UCSD-AML1 (cell line): ENCODE measurements at regions not wholly inside any gene's neighbourhood (a gene's known extent, or its start where the extent isn't known, plus 50 kb on each side); places are given as distances from the start of the nearest gene placed in this dataset.

ENCODE experiments used
- DNase-seq: peaks from one replicate; lab custom pipeline; 2025; ENCODE audit not compliant: unreplicated experiment; lab: John Stamatoyannopoulos, UW

DNA sequence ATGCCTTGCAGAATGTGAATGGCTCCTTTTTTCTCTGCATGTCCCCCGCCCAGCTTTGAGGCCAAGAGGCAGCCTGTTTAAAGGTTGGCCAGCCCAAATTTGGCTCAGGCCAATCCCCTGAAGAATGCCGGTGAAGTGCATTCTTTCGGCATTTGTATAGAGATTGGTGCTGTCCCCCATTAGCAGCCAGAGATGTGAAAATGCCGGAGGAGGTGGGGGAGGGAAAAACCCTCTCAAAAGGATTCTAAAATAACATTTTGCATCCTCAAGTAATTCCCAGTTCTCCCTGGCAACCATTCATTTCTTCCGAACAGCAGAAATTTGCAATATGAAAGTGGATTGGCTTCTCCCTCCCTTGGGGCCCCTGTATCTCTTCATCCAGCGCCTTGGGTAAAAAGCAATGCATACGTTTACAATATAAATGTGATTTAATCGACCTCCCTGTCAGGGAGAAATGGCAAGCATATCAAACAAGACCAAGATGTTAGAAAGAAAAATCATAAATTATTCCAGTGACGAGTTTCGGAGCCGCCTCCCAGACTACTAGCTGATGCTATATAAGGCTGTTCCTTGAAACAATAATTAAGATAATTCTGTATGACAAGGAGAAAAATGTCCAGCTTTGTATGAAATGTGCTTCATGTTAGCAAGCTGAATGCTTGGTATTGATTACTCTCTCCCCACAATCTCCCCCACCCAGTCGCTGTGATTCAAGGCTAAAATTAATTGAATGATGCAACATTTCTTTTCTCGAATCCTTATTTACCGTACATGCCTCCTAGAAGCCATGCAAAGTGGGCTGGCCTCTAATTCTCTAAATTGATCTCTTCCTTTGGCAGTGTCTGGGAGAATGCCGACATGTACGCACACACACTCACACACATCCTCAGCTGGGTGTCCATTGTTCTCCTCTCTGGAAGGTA lies 323.7 kb downstream of the RPS24 start:
- DNase-seq: no peak

DNA sequence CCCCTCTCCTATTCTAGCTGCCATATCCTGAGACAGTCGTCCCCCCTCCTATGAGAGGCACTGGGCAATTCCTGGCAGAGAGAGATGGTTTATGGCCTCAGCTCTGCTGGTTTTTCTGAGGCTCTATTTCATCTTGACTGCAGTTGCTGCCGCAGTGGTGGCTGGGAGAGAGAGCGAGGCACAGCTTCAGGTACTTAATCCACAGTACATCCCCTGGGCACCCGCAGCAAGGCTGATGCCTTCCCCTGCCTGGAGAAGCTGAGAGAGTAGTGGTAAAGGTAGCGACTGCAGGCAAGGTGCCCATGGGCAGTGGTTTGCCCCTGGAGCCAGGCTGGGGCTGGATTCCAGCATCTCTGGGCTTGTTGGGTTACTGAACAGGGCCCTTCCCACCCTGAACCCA lies 324.7 kb downstream of the RPS24 start:
- DNase-seq: no peak

DNA sequence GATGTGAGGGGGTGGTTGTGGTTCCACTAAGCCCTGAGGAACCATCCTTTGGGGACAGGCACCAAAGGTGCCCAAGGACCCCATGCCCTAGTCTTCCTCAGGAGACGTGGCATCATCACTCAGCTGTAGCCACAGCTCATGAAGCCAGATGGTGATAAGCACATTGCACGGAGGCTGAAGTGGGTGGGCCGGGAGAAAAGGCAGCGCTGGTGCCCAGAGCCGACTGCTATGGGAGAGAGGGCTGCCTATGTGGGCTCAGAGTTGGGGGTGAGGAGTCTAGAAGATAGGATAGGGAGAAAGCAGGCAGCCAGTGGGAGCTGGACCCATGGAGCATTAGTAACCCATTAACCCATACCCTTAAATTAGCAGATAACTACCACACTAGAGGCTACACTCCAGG lies 325.3 kb downstream of the RPS24 start:
- DNase-seq: no peak

DNA sequence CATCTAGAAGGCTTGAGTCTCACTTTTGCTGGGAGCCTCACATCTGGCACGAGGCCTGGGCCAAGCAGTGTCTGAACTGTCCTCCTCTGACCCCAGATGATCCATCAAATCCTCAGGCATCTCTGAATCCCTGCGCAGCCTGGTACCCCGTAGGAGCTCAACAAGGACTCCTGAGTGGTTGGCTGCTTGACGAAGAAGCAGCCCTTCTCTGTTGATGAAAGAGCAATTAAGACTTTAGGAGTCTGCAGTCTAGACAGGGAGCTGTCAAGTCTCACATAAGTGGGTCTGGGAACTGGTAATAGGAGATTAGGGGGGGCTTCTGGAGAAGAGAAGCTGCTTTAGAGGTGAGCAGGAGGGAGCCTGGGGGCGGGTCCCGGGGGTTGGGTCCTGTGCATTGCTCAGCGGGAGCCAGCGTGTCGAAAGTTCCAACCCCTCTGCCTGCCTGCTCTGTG lies 326.0 kb downstream of the RPS24 start:
- no peak for DNase-seq

DNA sequence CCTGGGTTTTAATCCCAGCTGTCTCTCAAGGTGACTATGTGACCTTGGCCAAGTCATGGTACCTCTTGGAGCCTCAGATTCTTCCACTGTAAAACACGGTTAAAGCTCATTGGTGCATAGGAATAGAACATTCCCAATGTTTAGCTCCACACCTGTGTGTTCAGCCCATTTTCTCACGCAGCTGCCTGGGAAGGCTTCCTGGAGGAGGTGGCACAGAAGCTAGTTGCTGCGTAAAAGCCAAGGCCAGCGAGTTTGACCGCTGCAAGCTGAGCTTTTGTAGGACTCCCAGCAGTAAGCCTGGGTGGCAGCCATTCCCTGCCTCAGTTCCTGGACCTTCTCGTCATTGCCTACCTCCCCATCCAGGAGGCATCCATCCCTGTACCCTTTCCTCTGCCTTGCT lies 326.6 kb downstream of the RPS24 start:
- DNase-seq: no peak

DNA sequence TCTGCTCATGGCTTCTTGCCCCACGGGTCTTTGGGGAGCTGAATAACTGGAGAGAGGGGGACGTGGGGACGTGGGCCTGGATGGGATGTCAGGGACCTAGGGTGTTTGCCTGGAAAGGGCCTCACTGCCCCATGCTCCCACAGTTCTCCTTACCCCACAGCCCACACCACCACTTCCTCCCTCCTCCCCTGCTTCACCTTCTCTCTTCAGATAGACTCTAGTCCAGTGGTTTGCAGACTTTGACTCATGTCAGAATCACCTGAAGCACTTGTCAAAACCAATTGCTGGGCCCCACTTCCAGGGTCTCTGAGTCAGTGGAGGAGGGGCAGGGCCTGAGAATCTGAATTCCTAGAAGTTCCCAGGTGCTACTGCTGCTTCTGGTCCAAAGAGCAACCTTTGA lies 327.4 kb downstream of the RPS24 start:
- DNase-seq: peak; percentile 30

DNA sequence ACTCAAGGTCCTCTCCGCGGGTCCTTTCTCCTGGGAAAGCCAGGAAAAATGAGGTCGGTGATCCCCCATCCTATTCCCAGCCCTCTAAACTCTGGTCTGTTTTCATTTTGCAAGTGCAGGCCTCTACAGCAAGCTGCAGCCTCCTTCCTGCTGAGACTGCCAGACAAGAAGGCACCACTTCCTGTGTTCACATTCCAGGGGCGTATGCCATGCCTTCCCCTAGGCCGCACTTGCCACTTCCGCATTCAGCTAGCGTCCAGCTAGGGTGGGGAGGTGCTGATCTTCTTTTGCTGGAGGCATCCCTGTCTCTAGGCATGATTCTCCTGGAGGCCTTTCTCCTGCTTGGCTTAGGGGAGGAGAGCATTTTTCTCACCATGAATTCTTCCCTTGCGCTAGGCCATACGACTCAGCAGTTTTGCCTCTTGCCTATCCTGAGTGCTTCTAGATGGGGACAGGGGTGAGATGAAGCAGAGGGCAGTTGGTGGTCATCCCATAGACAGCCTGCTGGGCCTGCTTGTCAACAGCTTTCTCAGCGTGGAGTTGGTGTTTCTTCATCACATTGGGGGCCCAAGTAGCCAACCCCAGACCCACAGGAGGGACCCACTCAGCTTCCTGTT lies 328.9 kb downstream of the RPS24 start:
- DNase-seq: peak; percentile 80

DNA sequence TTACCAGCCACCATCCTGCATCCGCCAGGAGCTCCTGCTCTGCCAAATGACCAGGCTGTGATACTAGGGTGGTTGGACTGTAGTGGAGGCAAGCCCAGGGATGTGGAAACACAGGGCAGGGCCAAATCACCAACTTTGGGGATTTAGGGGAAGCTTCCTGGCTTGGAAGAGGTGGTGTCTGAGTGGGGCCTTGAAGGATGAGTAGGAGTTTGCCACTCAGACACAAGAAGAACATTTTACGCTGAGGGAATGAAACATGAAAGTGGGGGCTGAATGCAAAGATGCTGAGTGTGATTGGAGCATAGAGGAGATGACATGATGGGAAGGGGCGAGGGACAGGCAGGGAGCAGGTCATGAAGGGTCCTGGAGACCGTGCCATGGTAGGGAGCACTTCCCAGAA lies 329.5 kb downstream of the RPS24 start:
- no peak for DNase-seq

DNA sequence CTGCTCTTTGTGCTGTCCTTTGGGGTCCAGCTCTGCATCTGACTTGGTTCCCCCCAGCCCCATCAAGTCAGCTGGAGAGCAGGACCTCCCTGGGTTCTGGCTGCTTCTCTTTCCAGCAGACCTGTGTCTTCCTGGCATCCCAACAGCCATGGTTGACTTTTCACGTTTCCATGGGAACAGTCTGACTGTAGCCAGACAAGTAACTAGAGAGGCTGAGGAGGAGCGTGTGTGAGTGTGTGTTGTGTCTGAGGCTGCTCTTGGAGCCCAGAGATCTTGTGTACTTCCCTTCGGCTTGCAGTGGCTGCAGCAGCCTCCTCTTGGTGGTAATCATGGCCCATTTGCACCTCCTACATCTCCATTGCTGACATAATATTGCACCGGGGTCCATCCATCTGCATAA lies 332.0 kb downstream of the RPS24 start:
- DNase-seq: no peak

DNA sequence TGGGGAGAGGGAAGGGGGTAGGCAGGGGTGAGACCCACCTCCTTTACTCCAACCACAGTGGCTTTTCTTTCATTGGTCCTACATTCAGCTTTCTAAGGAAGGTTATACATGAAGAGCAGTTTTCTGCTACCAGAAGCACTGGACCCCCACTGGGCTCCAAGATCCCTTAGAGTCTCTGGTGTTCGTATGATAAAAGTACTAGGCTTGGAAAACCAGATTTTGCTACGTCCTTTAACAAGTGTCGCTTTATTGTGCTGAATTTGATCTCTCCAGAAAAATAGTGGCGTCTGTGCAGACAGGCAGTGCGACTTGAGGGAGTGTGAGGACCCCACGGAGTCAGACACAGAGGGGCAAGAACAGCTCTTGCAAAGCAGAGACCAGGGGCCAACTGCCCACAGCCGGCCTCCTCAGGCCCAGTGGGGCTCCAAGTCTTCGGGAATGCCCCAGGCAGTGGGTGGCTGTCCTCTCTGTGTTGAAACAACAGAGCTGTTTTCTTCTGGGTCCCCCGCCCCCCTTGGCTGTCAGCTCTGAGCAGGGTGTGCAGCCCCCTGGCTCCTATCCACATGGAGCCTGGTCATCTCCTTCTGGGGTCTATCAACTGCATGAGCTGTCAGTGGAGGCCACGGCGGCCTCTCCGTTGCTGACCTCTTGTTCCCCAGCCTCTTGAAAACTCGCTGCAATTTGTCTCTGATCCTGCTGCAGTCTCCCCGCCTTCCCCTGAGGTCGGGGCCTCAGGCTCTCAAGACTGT lies 333.2 kb downstream of the RPS24 start:
- no peak for DNase-seq

DNA sequence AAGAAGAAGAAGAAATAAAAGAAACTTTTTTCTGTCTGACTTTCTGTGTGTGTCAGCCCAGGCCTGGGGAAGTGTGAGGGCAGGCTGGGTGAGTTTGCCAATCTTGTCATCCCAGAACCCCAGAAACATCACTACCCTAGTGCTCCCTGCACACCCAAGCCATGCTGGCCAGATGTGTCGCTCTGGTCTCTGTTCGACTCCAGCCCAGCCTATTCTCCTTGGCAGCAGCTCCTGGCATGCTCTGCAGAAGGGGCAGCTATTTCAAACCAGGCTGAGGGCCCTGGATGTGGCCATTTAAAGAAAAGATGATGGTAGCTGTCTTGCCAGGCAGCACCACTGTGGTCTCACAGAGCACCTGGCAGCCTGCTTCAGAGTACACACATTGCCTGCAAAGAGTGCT lies 334.1 kb downstream of the RPS24 start:
- DNase-seq: no peak

DNA sequence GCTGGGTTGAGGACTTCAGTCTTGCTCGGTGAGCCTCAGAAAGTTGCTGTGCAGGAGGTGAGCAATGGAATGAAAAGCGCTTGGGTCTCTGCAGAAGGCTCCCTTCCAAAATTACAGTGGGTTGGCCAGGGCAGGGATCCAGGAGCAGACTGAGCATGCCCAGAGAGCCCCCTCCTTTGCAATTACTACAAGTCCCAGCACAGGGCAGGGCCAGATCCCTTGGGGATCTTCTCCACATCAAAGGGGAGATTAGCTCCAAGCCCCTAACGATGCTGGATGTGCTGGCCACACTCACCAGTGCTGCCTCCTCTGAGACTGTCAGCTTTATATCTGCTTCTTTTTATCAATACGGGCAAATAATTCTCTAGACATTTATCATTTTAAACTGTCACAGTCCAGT lies 337.5 kb downstream of the RPS24 start:
- DNase-seq: no peak

DNA sequence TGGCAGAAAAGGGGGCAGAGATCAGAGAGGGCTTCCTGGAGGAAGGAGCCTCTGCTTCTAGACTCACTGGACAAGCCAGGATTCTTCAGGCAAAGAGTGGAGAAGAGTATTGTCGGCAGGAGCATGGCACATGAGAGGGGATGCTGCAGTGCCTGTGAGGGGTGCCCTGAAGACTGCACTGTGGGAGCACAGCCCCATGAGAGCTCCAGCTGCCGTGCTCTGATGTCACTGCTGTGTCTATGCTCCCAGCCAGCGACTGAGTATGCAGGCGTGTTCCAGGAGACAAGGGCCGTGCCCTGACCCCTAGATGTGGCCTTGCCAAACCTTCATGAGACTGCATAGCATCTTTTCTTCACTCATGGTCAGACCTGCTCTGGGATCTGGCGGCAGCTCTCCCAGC lies 339.1 kb downstream of the RPS24 start:
- DNase-seq: no peak

DNA sequence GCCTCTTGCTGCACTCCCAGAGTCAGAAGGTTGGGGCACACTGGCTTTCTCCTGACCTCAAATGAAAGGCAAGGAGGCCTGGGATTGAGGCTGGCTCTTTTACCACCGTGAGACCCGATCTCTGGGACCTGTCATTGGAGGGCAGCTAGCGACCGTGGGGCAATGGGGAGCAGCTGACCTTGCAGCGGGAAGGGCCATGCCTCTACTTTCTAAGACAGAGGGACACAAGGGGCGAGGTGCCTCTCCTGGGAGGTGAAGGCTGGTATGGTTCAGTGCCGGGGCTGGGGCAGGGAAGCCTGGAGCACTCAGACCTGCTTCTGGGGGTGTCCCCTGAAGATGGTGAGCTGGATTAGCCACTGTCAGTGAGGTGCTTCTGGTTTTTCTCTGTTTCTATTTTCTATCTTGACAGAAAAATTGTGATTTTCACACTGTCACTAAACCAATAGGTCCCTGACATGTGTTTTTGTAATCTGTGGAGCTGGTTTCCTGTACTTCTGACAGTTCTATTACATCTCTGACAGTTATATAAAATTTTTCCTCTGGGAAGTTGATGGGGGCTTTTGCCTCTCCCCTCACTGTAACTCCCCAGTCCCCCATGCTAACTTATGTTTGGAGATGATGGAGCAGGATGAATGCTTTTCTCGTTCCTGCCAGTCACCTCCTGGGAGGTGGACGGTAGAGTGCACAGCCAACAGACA lies 340.8 kb downstream of the RPS24 start:
- DNase-seq: no peak

DNA sequence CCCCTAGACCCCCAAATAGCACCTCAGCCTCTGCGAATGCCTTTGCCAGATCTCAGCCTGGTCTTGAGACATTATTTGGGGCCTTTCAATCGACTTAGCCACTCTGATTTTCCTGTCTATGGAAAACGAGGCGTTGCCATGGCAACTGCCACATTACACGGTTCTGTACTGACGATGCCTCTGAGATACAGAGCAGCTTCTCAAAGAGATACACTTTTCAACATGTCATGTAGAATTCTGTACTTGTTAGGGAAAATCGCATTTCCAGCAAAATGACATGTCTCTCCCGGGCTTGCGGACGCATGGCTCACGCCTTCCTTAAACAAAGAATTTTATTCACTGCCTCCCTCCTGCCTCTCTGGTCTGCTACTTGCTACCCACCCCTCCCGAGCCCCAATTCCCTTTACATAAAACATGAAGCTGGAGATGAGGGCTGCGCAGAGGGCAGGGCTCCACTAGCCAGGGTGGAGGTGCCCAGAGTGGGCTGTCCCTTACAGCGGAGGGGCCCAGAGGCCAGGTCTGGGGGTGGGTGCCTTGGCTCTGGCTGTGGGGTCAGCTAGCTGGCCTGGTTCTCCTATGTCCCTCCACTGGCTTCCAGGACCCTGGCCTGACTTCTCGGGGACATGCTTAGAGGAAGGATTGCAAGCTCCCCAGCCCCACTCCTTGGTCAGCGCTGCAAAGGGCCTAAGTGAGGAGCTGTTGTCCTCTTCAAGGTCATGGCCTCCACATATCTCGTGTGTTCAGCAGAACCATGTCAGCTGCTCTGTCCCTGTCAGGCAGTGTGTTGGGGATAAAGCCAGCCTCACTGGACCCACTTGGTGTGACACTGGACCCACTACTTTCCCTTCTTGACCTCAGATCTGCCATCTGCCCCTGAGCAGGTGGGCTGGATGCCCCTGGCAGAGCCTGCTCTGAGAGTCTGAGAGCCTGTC lies 342.5 kb downstream of the RPS24 start:
- DNase-seq: no peak

DNA sequence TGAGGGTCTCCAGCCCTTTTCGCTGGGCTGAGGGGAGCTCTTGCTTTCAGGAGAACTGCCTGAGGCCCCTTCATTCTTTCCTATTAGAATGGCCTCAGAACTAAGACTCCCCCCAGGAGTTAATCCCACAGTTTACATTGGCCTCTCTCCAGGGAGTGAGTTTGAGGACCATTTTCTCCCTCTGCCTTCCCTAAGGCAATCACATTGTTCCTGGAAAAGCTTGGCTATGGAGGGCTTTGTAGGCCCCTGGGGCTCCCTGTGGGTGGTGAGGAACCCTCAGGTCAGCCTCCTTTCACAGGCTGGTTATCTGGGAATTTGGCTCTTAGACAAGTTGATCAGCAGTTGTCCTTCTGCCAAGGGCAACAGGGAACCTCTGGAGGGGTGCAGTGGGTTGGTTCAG lies 343.7 kb downstream of the RPS24 start:
- DNase-seq: no peak

DNA sequence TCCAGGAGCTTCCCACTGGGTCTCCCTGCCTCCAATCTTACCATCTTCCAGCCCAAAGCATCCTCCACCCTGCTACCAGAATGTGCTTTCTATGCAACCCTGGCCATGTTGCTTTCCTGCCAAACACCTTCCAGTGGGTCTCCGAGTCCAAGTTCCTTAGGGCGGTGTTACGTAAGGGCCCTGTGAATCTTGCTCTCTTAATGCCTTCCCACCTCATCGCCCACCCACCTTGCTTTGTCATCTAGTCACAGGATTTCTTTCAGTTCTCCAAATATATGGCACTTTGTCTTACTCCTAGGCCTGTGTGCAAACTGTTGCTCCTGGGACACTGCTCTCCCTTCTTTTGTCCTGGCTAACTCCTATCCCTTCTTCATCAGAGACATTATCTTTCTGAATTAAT lies 344.5 kb downstream of the RPS24 start:
- DNase-seq: no peak

DNA sequence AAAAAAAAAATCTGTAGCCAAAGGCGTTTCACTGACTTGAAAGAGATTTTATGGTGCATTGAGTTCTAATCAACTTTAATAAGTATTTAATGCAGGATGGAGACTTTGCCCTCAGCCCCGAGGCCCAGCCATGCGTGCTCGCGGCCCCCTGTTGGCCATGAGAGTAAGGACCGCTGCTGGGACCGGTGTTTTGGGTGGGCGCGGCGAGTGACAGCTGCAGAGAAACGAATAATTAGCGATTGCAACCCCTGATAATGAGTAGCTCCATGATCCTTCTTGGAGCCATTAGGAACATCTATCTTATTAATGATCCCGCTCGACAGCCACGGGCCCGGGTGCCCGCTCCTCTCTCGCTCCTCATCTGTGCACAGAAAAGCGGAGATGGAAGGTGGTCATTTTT lies 347.4 kb downstream of the RPS24 start:
- no peak for DNase-seq

DNA sequence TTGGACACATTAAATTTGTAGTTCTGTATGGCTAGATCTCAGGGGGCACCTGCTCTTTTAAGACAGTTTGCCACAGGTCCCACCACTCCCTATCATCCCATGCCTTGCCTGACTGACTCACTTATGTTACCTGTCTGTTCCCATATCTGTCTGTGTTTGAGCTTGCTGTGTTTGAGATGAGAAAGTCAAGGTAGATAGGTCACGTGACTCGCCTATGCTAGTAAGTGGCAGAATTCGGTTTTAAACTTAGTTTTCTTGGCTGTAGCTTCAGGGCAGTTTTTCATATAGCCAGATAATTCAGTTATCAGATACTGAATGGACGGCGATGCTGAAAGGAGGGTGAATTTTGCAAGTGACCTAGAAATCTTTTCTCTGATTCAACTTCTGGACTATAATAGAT lies 348.4 kb downstream of the RPS24 start:
- no peak for DNase-seq

DNA sequence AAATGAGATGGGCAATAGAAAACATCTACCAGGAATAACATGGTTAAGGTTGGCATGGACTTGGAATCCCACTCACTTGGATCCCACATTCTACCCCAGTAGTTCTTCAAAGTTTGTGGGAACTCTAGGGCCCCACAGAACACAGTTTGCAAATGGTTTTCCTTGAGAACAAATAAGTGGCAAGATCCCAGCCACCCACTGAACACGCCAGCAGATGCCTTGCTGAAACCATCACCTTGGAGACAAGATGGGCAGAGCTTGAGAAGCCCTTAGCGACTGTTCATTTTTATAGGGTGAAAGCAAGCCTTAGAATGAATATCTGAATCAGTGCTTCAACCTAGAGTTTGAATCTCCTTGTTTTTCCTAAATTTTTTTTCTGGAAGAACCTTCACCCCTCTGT lies 349.1 kb downstream of the RPS24 start:
- DNase-seq: no peak
